GM21619 (cell line): ENCODE measurements at regions not wholly inside any gene's neighbourhood (a gene's known extent, or its start where the extent isn't known, plus 50 kb on each side); places are given as distances from the start of the nearest gene placed in this dataset.

Experiments
- ATAC-seq: cut with Tn5 transposase; IDR thresholded peaks from one replicate; pipeline ENCODE4 v1.9.1; 2021; ENCODE audit not compliant: unreplicated experiment

DNA sequence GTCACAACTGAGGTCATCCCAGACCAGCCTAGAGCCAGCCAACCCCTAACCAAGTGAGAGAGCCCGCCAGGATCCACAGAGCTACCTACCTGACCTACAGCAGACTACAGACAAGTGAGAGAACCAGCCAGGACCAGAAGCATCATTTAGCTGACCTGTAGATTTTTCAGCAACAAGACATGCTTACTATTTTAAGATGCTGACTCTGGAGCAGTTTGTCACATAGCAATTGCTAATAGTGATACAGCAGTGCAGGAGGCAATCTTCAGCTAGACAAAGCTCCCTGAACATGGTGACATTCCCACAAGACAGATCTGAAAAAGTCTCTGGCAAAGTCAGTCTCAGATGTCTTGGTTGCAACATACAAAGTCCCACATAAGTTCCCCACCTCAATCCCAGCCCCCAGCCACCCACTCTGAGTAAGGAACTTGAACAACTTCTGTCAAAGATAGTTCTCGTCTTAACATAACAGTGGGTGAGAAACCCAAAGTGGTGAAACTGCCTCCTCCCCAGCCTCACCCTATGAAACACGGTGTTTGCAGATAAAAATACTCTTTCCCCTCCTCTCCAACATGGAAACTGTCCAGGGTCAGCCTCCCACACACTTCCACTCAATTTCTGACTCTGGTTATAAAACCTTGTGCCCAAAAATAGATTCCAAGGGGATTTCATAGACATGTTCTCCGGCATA lies 120.3 kb upstream of the SLC6A11 start:
- ATAC-seq: no peak

DNA sequence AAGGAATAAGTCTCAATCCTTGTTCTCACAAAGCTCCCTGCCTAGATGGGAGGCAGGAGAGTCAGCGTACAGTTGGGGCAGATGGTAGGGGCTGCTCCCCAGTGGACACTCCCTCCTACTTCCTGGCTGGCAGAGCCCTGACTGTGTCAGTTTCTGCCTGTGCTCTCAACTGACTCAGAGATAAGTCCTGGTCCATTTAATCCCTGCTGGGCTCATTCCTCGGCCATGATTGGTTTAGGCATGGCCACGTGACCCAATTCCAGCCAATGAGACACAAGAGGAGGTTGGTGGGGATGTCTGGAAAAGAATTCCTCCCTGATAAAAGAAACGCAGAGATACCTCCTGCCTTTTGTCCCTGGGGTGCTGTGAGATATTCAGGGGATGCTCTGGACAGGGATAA lies 118.1 kb upstream of the SLC6A11 start:
- ATAC-seq: no peak

DNA sequence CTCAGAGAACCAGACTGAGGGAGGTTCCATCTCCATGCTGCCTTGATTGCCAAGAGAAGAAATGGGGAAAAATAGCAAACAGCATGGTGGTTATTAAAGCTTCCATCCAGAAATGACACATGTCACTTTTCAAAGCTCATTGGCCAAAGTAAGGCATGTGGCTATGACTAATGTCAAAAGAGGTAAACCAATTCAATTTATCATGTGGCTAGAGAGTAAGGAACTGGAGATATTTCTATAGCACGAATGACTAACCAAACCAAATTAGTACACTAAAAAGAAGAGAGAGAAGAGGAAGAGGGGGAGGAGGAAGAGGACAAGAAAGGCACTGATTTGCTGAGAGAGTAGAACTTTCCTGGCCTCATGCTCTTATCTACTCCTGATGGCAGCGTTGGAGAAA lies 115.2 kb upstream of the SLC6A11 start:
- ATAC-seq: no peak

DNA sequence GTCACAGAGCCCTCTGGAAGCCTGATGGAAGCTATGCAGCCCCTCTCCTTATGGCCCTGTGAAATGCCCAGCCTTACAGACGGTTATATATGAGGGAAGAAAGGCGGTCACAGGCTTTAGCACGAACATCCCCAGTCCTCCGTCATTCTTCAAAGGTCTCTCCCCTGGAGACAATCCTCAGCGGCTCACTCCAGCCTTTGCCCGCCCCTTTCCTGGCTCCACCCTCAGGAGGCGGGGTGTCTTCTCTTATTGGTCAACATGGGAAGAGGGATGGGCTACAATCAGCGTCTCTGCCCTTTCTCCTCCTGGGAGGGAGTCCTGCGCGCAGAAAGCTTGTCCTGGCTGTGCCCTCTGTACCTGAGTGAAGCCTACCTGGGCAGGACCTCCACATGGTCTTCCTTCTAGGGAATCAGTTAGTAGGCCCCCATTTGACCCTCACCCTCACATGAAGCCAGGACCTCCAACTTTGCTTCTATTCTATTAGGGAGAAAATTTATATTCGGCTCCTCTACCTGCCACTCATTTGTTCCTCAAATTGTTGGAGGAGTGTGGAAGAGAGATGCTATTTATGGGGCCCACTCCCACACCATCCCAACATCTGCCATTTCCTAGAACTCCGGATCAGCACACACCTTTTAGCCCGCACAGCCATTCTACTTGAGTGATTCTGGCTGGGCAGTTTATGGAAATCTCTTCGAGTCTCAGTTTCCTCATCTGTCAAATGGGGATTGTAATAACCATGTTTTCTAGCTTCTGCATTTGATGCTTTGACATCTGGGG lies 112.9 kb upstream of the SLC6A11 start:
- no peak for ATAC-seq

DNA sequence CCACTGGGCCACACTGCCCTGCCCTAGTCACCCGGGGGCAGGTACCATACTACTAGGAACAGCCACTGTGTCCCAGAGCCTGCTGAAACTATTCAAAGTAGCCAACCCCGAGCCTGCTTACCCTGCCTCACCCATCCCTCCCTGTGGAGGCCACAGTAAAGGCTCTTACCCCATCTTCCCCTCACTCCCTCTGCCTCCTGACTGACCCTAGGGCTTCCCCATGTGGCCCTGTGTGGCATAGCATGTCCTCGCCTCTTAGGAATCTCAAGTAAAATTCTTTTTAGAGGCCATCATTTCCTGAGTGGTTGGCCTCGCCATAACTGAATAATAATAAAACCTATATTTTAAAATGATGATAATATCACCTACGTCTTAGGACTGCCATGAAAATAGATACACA lies 112.2 kb upstream of the SLC6A11 start:
- no peak for ATAC-seq

DNA sequence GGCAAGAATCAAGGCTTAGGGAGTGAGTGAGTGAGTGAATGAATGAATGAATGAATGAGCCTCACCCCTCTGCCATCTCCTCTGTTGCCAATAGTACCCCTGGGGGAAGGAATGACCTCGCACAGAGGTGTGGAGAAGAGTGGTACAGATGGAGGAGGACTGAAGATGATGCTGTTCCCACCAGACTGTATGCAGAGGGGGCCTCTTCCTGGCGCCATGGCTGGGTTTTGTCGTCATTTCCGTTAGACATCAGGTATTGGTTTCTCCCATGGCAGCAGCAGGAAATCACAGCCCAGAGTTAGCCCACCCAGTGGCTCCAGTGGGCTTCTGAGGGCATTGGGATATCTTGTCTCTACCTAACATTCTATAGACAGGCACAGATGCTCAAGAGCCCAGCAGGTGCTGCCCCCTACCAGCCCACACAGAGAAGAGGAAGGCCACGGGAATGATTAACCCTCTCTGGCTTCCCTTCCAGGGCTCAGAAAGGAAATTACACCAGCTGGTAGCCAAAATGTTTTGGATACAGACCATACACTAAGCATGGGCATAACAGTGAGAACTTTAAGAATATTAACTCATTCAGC lies 109.8 kb upstream of the SLC6A11 start:
- no peak for ATAC-seq

DNA sequence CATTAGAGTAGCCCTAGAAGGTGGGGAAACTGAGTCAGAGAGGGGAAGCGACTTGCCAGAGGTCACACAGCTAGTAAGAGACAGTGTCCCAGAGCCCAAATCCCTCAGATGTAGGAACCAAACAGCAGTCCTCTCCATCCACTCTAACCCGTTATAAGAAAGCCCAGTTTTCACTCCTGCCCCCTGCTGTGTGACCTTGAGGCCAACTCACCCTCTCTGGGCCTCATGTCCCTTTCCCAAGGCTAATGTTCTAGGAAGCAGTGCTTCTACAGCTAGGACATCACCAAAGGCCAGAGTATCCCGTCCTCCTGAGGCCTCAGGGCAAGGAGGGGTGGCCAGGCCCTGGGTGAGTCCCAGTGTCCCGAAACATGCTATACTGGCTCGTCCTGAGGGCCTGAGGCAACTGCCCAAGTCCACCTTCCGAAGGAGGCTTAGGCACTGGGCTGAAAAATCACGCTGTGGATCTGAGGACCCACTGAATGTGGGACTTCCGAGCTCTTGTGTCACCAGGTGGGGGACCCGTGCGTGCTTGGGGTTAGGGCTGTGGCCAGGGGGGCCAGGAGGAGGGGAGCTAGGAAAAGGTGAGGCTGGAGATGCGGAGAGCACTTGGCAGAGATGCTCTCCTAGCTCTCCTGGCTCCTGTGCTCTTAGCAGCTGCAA lies 109.2 kb upstream of the SLC6A11 start:
- no peak for ATAC-seq

DNA sequence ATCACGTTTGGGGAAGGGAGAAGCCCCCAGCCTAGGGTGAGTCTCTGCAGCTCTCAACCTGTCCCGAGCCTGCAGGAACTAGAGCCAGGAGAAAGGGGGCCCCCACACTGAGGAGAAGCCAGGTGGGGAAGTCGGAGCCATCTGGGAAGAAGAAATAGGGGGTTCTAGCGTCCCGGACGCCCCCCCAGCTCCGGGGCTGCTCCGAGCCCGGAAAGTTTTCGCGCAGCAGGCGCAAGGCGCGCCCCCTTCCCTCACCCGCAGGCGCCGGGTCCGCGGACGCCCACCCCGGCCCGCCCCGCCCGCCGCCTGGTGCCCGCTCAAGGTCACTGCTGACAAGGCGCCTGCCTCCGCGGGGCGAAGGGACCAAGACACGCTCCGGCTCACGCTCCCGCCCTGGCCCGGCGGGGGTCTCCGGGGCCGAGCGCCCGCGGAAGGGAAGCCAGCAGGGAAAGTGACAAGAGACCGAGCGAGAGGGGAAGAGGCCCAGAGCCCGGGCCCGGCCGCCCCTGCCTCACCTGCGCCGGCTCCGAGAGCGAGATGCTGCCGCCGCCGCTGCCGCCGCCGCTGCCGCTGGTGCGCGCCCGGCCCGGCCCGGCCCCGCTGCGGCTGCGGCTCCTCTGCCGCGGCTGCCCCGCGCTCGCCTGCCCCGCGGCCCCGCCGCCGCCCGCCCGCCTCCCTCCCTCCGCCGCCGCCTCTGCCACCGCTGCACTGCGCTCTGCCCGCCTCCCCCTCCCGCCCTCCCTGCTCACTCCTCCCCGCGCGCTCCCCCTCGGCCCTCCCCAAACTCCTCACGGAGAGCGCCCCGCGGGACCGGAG lies 108.4 kb upstream of the SLC6A11 start:
- no peak for ATAC-seq

DNA sequence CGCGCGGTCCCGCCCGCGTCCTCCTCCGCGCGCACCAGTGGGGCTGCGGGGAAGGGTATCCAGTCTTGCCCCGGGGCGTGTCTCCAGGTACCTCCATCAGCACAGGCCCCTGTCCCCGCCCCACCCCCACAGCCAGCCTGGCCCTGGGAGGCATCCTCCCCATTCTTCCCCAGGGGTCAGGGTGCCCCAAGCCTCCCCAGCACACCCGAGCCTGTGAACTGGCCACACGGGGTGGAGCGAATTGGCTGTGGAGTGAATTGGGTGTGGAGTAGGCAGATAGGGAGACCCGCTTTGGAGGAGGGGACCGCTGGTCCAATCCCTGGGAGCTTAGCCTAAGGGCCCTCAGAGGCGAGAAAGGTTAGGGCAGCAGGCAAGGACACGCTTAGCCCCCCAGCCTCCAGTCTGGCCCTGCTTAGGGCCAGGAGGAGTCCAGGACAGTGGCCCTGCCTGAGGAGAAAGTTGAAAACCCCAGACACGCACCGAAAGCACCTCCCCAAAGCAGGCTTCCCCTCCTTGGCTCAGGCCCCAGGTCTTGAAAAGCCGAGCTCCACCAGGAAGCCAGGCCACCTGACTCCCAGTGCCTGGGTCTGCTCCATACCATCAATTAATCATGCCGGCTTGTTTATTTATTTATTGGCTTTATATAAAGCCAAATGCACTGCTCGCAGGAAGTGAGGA lies 107.7 kb upstream of the SLC6A11 start:
- ATAC-seq: no peak

DNA sequence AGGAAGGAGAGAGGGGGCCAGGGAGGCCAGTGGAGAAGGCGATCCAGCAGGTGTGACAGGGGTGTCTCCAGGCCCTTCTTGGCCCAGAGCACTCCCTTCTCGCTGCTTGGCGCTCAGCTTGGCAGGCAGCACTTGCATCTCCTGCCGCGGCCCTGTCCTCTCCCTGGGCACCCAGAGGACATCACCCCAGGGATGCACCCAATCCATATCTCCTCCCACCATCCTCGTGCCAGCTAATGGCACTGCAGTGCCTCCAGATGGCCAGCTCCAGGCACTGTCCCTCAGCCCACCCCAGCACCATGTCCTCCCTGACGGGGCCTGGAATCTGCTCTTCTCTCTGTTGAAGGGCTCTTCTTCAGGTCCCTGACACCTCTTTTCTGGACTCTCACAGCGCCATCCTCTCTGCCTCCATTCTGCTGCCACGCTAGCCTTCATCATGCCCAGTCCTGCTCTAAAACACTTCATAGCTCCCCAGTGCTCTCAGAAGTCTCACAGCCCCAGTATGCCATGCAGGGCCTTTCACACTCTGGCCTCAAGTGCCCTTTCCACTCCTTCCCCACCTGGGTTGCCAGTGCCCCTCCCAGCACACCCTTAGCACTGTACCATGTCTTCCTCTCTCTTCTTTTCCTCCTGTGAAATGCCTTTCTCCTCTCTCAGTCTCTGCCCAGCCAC lies 106.8 kb upstream of the SLC6A11 start:
- no peak for ATAC-seq

DNA sequence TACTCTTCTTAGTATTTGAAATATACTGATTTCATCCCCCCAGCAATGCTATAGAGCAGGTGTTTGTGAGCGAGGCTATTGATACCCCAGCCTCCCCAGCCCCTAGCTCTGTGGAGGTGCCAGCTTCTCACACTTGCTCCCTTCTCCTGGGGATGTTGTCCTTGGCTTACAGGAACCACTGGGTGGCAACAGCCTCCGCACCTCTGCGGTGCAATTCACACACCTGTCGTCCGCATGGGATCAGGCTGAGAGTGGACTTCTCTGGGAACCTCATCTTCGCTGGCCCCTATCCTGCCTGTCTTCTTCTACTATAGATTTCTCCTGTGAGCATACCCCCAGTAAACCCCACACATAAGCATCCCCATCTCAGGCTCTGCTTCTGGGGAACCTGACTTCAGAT lies 103.9 kb upstream of the SLC6A11 start:
- ATAC-seq: no peak

DNA sequence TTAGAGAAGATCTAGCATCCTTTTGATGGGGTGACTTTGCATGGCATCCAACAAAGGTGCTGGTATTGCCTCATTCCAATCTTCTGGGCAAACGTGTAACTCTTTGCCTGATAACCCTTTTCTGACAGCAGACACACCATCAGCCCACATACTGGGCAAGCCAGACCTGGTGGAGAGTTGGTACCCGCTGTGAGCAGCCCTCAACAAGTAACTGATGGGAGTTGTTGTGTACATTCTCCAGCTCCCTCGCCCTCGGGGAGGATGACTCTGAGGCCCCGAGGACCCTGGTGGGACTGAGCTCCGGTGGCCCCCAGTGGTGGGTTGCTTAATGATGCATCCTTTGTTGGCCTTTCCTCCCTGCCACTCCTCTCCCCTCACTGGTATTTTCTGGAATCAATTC lies 102.4 kb upstream of the SLC6A11 start:
- ATAC-seq: no peak

DNA sequence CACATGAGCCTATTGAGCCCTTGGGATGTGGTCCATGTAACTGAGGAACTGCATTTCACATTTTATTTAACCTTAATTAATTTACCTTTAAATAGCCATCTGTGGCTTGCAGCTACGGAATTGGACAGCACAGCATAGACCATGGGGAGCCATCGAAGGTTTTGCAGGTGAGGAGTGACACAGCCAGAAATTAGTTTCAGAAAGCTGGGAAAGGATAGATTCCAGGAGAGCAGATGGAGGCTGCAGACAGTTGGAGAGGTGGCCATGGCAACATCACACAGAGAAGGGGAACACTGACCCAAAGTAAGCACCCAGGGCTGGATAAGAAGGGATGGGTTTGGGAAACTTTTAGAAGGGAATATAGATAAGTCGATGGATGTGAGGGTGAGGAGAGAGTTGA lies 100.1 kb upstream of the SLC6A11 start:
- ATAC-seq: no peak

DNA sequence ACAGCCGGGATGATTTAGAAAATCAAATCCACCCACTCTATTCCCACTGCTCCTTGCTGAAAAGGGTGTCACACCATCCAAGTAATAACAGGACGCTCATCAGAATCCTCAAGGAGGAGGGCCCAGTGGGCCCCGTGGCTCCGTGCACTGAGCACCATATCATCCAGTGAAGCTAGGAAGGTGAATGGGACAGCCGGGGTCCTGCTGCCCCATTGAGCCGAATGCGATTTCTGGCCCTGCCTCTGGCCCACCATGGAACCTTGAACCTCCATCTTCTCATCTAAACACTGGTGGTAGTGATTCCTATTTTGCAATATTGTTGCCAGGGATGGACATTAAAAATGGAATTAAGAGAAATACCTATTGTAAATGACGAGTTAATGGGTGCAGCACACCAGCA lies 99.1 kb upstream of the SLC6A11 start:
- no peak for ATAC-seq

DNA sequence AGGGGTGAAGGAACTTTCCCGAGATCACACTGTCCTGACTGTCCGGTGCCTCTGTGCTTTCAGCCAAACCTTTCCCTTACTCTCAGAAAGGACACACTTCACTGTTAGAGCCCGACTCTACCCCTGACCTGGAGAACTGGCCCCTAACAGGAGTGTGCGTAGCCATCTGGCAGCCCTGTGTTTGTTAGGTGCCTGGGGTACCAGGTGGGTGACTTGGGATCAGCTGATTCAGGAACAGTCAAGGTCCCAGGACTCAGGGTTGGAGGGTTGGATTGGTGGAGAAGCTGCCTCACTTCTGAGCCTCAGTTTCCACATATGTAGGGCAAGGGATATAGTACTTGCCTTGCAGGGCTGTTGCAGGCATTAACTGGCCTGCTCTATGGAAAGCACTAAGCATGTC lies 98.3 kb upstream of the SLC6A11 start:
- no peak for ATAC-seq

DNA sequence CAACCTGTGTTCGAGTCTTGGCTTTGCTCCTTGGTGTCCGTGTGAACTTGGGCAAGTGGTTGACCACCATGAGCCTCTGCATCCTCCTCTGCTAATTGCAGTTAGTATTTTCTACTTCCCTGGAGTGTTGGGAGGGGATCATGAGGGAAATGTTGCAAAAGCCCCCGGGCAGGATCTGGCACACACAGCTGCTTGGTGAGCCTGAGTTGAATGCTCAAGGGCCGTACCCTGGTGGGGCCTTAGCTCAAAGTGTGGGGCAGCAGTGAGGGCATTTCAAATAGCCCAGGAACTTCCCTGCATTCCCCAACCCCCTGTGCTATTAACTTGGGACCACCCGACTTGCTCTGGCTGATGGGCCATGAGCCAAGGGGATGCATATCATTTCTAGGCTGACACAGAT lies 94.9 kb upstream of the SLC6A11 start:
- ATAC-seq: no peak

DNA sequence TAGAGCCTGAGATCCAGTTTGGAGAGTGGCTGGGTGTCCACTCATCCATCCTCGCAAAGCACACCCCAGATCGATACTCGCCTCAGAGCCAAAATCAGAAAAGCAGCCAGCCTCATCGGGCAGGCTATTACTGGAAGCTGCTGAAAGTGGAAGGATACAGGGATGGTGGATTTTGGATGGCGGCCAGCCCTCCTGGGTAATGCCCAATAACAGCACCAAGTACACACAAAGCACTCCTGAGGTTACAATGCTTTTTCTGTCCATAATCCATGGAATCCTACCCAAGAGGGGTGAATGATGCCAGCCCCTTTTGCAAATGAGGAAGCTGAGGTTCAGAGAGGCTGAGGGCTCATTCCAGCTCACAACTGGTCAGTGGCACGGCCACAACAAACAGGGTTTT lies 93.1 kb upstream of the SLC6A11 start:
- ATAC-seq: no peak

DNA sequence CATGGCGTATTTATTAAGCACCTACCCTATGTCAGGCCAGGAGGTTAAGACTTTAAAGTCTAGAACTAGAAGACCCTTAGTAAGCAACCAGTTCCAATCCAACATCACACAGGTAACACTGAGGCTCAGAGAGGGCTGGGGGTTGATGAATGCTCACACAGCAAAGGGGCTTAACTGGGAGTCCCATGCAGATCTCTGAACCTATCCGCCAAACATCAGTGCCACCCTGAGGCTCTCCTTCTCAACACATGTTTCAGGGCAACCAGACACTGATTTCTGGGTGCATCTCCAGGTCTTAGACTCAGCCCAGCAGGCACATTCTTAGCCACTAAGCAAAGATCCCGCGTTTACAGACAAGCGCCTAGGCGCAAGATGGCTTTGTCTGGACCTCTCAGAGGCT lies 92.0 kb upstream of the SLC6A11 start:
- ATAC-seq: no peak

DNA sequence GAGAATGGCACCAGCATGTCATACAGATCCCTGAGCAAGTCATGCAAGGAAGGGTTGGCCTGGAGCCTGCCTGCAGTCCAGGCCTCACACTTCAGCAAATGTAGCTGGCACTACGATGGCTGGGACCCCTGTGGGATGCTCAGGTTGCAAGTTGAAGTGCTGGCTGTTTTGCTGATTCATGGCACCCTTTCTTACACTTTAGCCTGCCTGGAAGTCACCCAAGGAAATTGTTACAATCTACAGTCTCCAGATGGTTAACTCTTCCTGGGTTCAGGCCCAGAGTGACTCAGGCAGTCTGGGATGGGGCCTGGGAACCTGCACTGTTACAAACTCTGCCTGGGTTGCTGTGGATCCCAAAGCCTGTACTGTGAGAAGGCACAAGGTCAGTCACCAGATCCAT lies 91.0 kb upstream of the SLC6A11 start:
- ATAC-seq: no peak

DNA sequence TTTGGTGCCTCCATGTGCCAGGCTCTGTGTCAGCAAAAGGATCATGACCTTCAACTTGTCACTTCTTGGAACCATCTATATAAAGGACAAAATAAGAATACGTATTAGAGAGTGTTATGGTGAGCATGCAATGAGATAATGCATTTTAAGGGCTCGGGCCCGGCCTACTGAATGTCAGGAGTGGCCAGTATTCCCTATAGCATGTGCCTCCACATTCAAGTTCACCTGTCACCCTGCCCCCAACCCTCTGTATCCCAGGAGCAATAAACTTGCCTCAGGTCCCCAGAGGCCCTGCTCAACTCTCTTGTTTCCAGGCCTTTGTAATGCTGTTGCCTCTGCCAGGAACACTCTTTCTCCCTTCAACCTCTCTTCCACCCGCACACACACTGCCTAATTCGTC lies 90.2 kb upstream of the SLC6A11 start:
- no peak for ATAC-seq
